Breast epithelium (tissue), 3 donors: ENCODE measurements at regions not wholly inside any gene's neighbourhood (a gene's known extent, or its start where the extent isn't known, plus 50 kb on each side); places are given as distances from the start of the nearest gene placed in this dataset.

Source experiments
- CTCF ChIP-seq, 3 donors: fragments of 450-650 bp; IDR thresholded peaks; one replicate each; pipeline ENCODE4 v1.5.1; 2016 to 2017; ENCODE audit warnings: antibody characterized with exemption in 3 of 3, mild to moderate bottlenecking in 3 of 3, moderate library complexity in 3 of 3
- POLR2AphosphoS5 ChIP-seq, 3 donors: sonication (generic); formaldehyde crosslinking; IDR thresholded peaks; one replicate each; pipeline ENCODE4 v1.6.1; 2017; ENCODE audit warnings: antibody characterized with exemption in 3 of 3

- TF ChIP-seq CTCF (IDR thresholded peaks at IDR 0.05) (no peak), POLR2AphosphoS5 (IDR thresholded peaks at IDR 0.05) (no peak)
These were observed 335.5 kb downstream of the ADAMTS20 start for GRCh38 chr12:43216490-43216889.
